Gastrocnemius medialis (tissue), 4 donors: ENCODE measurements at regions not wholly inside any gene's neighbourhood (a gene's known extent, or its start where the extent isn't known, plus 50 kb on each side); places are given as distances from the start of the nearest gene placed in this dataset.

Experiments
- POLR2A ChIP-seq, 2 donors: fragments of 450-650 bp; IDR thresholded peaks; one replicate each; pipeline ENCODE4 v1.6.1; 2017; ENCODE audit warnings: antibody characterized with exemption in 2 of 2, mild to moderate bottlenecking in 2 of 2, moderate library complexity in 2 of 2
- TF ChIP-seq, protein P1 (sequence below), 5 experiments: fragments of 450-650 bp in 3 of 5; fragments of 200-600 bp in 2 of 5; sonication (generic) in 2 of 5; IDR thresholded peaks in 4 of 5; conservative IDR thresholded peaks in 1 of 5; 1 replicate in 4 of 5; 2 replicates in 1 of 5; pipeline ENCODE4 v1.5.1; 2016 to 2019; ENCODE audit warnings: antibody characterized with exemption in 5 of 5, mild to moderate bottlenecking in 3 of 5, moderate library complexity in 3 of 5

DNA sequence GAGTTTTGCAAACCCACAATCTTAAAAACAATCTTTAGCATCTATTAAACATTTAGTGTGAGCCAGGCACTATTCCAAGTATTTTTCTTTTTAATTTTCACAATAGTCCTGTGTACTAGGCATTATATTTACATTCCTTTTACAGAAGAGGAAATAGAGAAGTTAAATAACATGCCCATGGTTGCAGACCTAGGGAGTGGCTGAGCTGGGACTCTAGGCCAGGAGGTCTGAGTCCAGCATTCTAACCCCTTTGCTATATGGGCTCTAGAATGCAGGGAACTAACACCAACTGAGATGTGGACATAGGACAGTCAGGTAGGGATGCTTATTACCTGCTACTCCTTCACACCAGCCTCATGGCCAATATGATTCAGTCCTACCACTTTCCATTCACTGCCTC, 243.8 kb downstream of the XPNPEP1 start:
- TF ChIP-seq, protein P1, sequence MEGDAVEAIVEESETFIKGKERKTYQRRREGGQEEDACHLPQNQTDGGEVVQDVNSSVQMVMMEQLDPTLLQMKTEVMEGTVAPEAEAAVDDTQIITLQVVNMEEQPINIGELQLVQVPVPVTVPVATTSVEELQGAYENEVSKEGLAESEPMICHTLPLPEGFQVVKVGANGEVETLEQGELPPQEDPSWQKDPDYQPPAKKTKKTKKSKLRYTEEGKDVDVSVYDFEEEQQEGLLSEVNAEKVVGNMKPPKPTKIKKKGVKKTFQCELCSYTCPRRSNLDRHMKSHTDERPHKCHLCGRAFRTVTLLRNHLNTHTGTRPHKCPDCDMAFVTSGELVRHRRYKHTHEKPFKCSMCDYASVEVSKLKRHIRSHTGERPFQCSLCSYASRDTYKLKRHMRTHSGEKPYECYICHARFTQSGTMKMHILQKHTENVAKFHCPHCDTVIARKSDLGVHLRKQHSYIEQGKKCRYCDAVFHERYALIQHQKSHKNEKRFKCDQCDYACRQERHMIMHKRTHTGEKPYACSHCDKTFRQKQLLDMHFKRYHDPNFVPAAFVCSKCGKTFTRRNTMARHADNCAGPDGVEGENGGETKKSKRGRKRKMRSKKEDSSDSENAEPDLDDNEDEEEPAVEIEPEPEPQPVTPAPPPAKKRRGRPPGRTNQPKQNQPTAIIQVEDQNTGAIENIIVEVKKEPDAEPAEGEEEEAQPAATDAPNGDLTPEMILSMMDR (IDR thresholded peaks at IDR 0.05 in 4 of 5, conservative IDR thresholded peaks at IDR 0.05 in 1 of 5), result no peak
- no peak for TF ChIP-seq POLR2A (IDR thresholded peaks at IDR 0.05)
